ENCODE measurements at regions not wholly inside any gene's neighbourhood (a gene's known extent, or its start where the extent isn't known, plus 50 kb on each side); places are given as distances from the start of the nearest gene placed in this dataset.

DNA sequence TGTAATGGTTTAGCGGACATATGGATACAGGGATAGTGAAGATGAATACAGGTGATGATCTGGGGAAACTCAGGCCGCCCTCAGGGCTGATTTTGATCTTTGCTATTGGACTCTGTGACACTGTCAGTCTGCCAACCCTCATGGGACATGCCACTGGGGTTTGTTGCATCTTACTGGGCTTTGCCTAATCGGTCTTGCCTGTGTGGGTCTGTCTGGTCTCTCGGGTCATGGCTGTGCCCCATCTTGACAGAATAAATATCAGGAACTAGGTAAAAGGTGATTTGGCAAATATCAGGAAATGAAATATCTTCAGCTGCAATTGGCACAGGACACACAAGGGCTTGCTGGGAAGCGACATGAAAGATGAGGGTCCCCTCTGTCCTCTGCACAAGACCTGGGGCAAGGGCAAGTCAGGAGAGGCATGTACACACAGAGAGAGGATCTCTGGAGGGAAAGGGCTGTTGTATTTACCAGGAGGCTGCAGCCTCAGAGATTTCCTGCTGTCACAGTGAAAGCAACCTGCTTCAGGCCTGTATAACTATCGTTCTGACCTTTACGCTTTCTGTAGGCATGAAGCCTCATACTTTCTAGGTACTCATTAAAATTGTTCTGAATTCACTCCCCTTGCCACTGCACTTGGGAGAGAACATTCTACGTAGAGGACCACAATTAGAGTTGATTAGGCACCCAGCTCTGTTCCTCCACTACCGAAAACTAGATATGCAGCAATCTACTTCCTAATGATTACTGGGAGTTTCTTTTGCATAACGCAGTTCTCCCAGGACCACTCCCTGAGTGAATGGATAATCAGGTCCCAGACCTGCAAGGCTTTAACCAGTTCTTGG is 52.0 kb upstream of the GADD45A start:
- no peak for DNase-seq
- Histone ChIP-seq H3K27me3 (ENCODE audit: control insufficient read depth, insufficient read depth) (no peaks in the 10 kb centered on the region), H3K9me3 (ENCODE audit: control insufficient read depth, low read length) (no peaks in the 10 kb centered on the region), H3K27ac (ENCODE audit: low read length) (no peak overlapping the region), H3K4me3 (ENCODE audit: low read length) (no peak overlapping the region), H3K4me1 (ENCODE audit: control insufficient read depth, insufficient read depth, low read length) (peaks cover 2% of the 10 kb centered on the region)
- ATAC-seq, result no peak
- intact Hi-C loops (cut with DNase I), result no loop called here
- 87% methylated on average over 10 of the region's 10 CpGs for WGBS

GRCh38 chr1:67634396-67634935 is 50.5 kb upstream of the GADD45A start:
- WGBS, result 94% methylated on average over 6 of the region's 6 CpGs
- Histone ChIP-seq H3K27ac (ENCODE audit: low read length) (no peak overlapping the region), H3K4me3 (ENCODE audit: low read length) (no peak overlapping the region), H3K4me1 (ENCODE audit: control insufficient read depth, insufficient read depth, low read length) (peaks cover 1% of the 10 kb centered on the region), H3K9me3 (ENCODE audit: control insufficient read depth, low read length) (no peaks in the 10 kb centered on the region), H3K27me3 (ENCODE audit: control insufficient read depth, insufficient read depth) (no peaks in the 10 kb centered on the region)
- ATAC-seq (no peak), DNase-seq (no peak)
- intact Hi-C loops (cut with DNase I), result no loop called here

- ATAC-seq, result no peak
- H3K27ac ChIP-seq (ENCODE audit: low read length), result no peak overlapping the region
- WGBS, result 91% methylated on average over 14 of the region's 14 CpGs
- intact Hi-C loops (cut with DNase I), result no loop called here
- H3K4me1 ChIP-seq (ENCODE audit: control insufficient read depth, insufficient read depth, low read length), result no peaks in the 10 kb centered on the region
- DNase-seq, result no peak
- no peaks in the 10 kb centered on the region for H3K27me3 ChIP-seq (ENCODE audit: control insufficient read depth, insufficient read depth)
- H3K9me3 ChIP-seq (ENCODE audit: control insufficient read depth, low read length), result no peaks in the 10 kb centered on the region
- no peak overlapping the region for H3K4me3 ChIP-seq (ENCODE audit: low read length)
Measured at GRCh38 chr1:67635055-67635809, 49.8 kb upstream of the GADD45A start.

Measured in right cardiac atrium (tissue), 5 donors.